ENCODE measurements at regions not wholly inside any gene's neighbourhood (a gene's known extent, or its start where the extent isn't known, plus 50 kb on each side); places are given as distances from the start of the nearest gene placed in this dataset.

GRCh38 chr5:96070622-96071225 lies 109.1 kb upstream of the ELL2 start:
- Histone ChIP-seq H3K4me1 (ENCODE audit: insufficient read depth, low read length, poor library complexity, severe bottlenecking) (peaks cover 17% of the 10 kb centered on the region), H3K27ac (ENCODE audit: low read depth, low read length, poor library complexity, severe bottlenecking) (no peak overlapping the region), H3K36me3 (ENCODE audit: insufficient read depth, low read length, poor library complexity, severe bottlenecking) (no peaks in the 10 kb centered on the region), H3K9me3 (ENCODE audit: low read depth, low read length, poor library complexity, severe bottlenecking) (no peaks in the 10 kb centered on the region), H3K27me3 (replicated peaks; ENCODE audit: insufficient read depth, low read depth, low read length, poor library complexity) (no peaks in the 10 kb centered on the region), H3K4me3 (ENCODE audit: low read depth, low read length, poor library complexity, severe bottlenecking) (no peak overlapping the region)
- TF ChIP-seq CTCF (conservative IDR thresholded peaks at IDR 0.05; ENCODE audit: low read depth, low read length) = no peak
- no peak for TF ChIP-seq EZH2 (IDR thresholded peaks at IDR 0.05; ENCODE audit: borderline replicate concordance, low read depth, low read length, poor library complexity, severe bottlenecking)
- ChIA-PET POLR2A (ENCODE audit: low non-redundant PET) (no interaction called here), CTCF (no interaction called here)
- no TSS peak for BruUV-seq (replicated peaks)
- intact Hi-C loops (cut with micrococcal nuclease; ENCODE audit: unreplicated experiment) = no loop called here
- DNase-seq (ENCODE audit: low spot score) = no peak

DNA sequence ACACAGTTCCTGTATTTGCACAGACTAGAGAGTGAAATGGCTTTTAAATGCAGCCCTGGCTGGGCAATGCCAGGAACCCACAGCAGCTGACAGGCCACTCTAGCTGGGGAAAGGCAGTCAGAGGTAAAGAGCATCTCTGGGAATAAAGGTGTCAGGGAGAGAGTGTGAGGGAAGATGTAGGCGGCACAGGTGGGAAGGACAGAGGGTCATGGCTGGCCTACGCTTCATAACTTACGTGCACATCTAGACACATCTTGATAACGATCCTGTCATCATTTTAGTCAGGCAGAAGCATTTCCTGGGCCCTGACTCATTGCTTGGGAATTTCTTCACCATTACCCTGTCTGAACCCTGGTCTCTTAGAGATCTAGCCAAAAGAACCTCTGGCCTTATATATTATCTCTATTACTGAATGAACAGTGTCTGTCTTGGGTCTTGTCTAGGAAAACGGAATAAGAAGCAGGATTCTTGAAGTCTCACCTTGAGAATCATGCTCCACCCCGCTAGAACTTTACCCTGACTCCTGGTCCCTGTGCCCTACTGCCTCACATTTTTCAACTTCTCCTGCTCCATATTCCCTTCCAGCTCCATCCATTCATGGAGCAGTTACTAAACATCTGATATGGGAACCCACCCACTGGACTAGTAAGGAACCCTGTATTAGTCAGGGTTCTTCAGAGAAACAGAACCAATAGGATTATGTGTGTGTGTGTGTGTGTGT lies 106.4 kb upstream of the ELL2 start:
- BruUV-seq (replicated peaks) = no TSS peak
- no peaks in the 10 kb centered on the region for H3K36me3 ChIP-seq (ENCODE audit: insufficient read depth, low read length, poor library complexity, severe bottlenecking)
- H3K9me3 ChIP-seq (ENCODE audit: low read depth, low read length, poor library complexity, severe bottlenecking) = no peaks in the 10 kb centered on the region
- intact Hi-C loops (cut with micrococcal nuclease; ENCODE audit: unreplicated experiment) = no loop called here
- POLR2A ChIA-PET (ENCODE audit: low non-redundant PET) = no interaction called here
- H3K4me1 ChIP-seq (ENCODE audit: insufficient read depth, low read length, poor library complexity, severe bottlenecking) = peaks cover 16% of the 10 kb centered on the region
- H3K27me3 ChIP-seq (replicated peaks; ENCODE audit: insufficient read depth, low read depth, low read length, poor library complexity) = no peaks in the 10 kb centered on the region
- H3K27ac ChIP-seq (ENCODE audit: low read depth, low read length, poor library complexity, severe bottlenecking) = no peak overlapping the region
- CTCF ChIA-PET = no interaction called here
- peak; percentile 53 for DNase-seq (ENCODE audit: low spot score)
- TF ChIP-seq EZH2 (IDR thresholded peaks at IDR 0.05; ENCODE audit: borderline replicate concordance, low read depth, low read length, poor library complexity, severe bottlenecking) (no peak), CTCF (conservative IDR thresholded peaks at IDR 0.05; ENCODE audit: low read depth, low read length) (no peak)
- H3K4me3 ChIP-seq (ENCODE audit: low read depth, low read length, poor library complexity, severe bottlenecking) = no peak overlapping the region

DNA sequence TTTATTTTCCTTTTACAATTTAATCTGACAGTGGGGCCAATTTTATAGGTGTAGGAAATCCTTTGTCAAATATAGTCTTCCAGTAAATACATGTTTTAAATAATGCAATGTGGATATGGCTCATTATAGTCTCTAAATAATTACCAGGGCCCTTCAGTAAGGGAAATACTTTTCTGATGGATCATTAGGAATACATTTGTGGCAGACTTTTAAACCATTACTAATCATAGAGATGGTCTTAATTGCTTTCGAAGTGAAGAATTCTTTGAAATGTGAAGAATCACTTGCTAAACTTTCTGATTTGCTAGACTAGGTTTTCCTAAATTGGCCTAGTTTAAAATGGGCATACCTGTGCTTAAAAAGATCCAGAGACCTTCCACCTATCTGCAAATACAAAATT lies 105.6 kb upstream of the ELL2 start:
- Histone ChIP-seq H3K27me3 (replicated peaks; ENCODE audit: insufficient read depth, low read depth, low read length, poor library complexity) (no peaks in the 10 kb centered on the region), H3K4me1 (ENCODE audit: insufficient read depth, low read length, poor library complexity, severe bottlenecking) (peaks cover 16% of the 10 kb centered on the region), H3K9me3 (ENCODE audit: low read depth, low read length, poor library complexity, severe bottlenecking) (no peaks in the 10 kb centered on the region), H3K27ac (ENCODE audit: low read depth, low read length, poor library complexity, severe bottlenecking) (no peak overlapping the region), H3K36me3 (ENCODE audit: insufficient read depth, low read length, poor library complexity, severe bottlenecking) (no peaks in the 10 kb centered on the region), H3K4me3 (ENCODE audit: low read depth, low read length, poor library complexity, severe bottlenecking) (no peak overlapping the region)
- BruUV-seq (replicated peaks) = no TSS peak
- TF ChIP-seq CTCF (conservative IDR thresholded peaks at IDR 0.05; ENCODE audit: low read depth, low read length) (no peak), EZH2 (IDR thresholded peaks at IDR 0.05; ENCODE audit: borderline replicate concordance, low read depth, low read length, poor library complexity, severe bottlenecking) (no peak)
- no peak for DNase-seq (ENCODE audit: low spot score)
- ChIA-PET CTCF (no interaction called here), POLR2A (ENCODE audit: low non-redundant PET) (no interaction called here)
- intact Hi-C loops (cut with micrococcal nuclease; ENCODE audit: unreplicated experiment) = no loop called here
